ENCODE measurements at regions not wholly inside any gene's neighbourhood (a gene's known extent, or its start where the extent isn't known, plus 50 kb on each side); places are given as distances from the start of the nearest gene placed in this dataset.
"Not testable (repeated sequence)": the region's sequence is repeated elsewhere in the genome, so short reads cannot be mapped to it uniquely, and the experiment has no call there.

- 83 to 90% methylated on average over 4 of the region's 4 CpGs for WGBS, 2 donors
- H3K27me3 ChIP-seq = no peaks in the 10 kb centered on the region
- H3K36me3 ChIP-seq = no peaks in the 10 kb centered on the region
- no peak for DNase-seq (ENCODE audit: low spot score in 2 of 2)
- no peaks in the 10 kb centered on the region for H3K9me3 ChIP-seq
- H3K27ac ChIP-seq = no peak overlapping the region
- H3K4me1 ChIP-seq = peaks cover 0 to 4% (median 0%) of the 10 kb centered on the region in 4 donors
- no peak overlapping the region for H3K4me3 ChIP-seq
- TF ChIP-seq EP300 (IDR thresholded peaks at IDR 0.05) (no peak), POLR2A (IDR thresholded peaks at IDR 0.05) (no peak)
- TF ChIP-seq, protein P1, sequence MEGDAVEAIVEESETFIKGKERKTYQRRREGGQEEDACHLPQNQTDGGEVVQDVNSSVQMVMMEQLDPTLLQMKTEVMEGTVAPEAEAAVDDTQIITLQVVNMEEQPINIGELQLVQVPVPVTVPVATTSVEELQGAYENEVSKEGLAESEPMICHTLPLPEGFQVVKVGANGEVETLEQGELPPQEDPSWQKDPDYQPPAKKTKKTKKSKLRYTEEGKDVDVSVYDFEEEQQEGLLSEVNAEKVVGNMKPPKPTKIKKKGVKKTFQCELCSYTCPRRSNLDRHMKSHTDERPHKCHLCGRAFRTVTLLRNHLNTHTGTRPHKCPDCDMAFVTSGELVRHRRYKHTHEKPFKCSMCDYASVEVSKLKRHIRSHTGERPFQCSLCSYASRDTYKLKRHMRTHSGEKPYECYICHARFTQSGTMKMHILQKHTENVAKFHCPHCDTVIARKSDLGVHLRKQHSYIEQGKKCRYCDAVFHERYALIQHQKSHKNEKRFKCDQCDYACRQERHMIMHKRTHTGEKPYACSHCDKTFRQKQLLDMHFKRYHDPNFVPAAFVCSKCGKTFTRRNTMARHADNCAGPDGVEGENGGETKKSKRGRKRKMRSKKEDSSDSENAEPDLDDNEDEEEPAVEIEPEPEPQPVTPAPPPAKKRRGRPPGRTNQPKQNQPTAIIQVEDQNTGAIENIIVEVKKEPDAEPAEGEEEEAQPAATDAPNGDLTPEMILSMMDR (IDR thresholded peaks at IDR 0.05) = no peak
These were observed 63.7 kb upstream of the ATP12A start for GRCh38 chr13:24616514-24616913.

- 68 to 71% methylated on average over 12 of the region's 12 CpGs for WGBS, 2 donors
- Histone ChIP-seq H3K27me3 (no peaks in the 10 kb centered on the region), H3K4me3 (no peak overlapping the region), H3K36me3 (no peaks in the 10 kb centered on the region), H3K4me1 (peaks cover 0 to 4% (median 0%) of the 10 kb centered on the region in 4 donors), H3K9me3 (no peaks in the 10 kb centered on the region), H3K27ac (no peak overlapping the region)
- no peak for TF ChIP-seq EP300 (IDR thresholded peaks at IDR 0.05)
- TF ChIP-seq, protein P1 (IDR thresholded peaks at IDR 0.05) = no peak
- TF ChIP-seq POLR2A (IDR thresholded peaks at IDR 0.05) = no peak
- DNase-seq (ENCODE audit: low spot score in 2 of 2) = no peak
These were observed 62.8 kb upstream of the ATP12A start for GRCh38 chr13:24617256-24618010.

GRCh38 chr13:24618011-24618955 lies 61.9 kb upstream of the ATP12A start:
- Histone ChIP-seq H3K27ac (no peak overlapping the region), H3K9me3 (no peaks in the 10 kb centered on the region), H3K27me3 (no peaks in the 10 kb centered on the region), H3K4me1 (peaks cover 0 to 4% (median 0%) of the 10 kb centered on the region in 4 donors), H3K36me3 (no peaks in the 10 kb centered on the region), H3K4me3 (no peak overlapping the region)
- no peak for DNase-seq (ENCODE audit: low spot score in 2 of 2)
- 69 to 72% methylated on average over 15 of the region's 15 CpGs for whole genome bisulfite sequencing, 2 donors
- TF ChIP-seq EP300 (IDR thresholded peaks at IDR 0.05) = no peak
- TF ChIP-seq POLR2A (IDR thresholded peaks at IDR 0.05) = no peak

- no peak overlapping the region for H3K27ac ChIP-seq
- WGBS, 2 donors = 83 to 89% methylated on average over 7 of the region's 7 CpGs
- no peak for DNase-seq (ENCODE audit: low spot score in 2 of 2)
- TF ChIP-seq, protein P1 (IDR thresholded peaks at IDR 0.05) = no peak
- TF ChIP-seq POLR2A (IDR thresholded peaks at IDR 0.05) (no peak), EP300 (IDR thresholded peaks at IDR 0.05) (no peak)
- peaks cover 0 to 4% (median 0%) of the 10 kb centered on the region in 4 donors for H3K4me1 ChIP-seq
- no peaks in the 10 kb centered on the region for H3K36me3 ChIP-seq
- H3K27me3 ChIP-seq = no peaks in the 10 kb centered on the region
- no peaks in the 10 kb centered on the region for H3K9me3 ChIP-seq
- no peak overlapping the region for H3K4me3 ChIP-seq
These were observed 60.9 kb upstream of the ATP12A start for GRCh38 chr13:24619282-24619681.

DNA sequence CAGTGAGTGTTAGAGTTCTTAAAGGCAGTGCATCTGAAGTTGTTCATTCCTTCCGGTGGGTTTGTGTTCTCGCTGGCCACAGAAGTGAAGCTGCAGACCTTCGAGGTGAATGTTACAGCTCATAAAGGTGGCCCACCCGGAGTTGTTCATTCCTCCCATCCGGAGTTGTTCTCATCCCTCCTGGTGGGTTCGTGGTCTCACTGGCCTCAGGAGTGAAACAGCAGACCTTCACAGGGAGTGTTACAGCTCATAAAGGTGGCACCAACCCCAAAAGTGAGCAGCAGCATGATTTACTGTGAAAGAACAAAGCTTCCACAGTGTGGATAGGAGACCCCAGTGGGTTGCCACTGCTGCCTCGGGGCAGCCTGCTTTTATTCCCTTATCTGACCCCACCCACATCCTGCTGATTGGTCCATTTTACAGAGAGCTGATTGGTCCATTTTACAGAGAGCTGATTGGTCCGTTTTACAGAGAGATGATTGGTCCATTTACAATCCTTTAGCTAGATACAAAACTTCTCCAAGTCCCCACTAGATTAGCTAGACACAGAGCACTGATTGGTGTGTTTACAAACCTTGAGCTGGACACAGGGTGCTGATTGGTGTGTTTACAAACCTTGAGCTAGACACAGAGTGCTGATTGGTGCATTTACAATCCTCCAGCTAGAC lies 57.6 kb upstream of the ATP12A start:
- H3K4me3 ChIP-seq; H3K27ac ChIP-seq; H3K27me3 ChIP-seq; DNase-seq (ENCODE audit: low spot score in 2 of 2); H3K9me3 ChIP-seq; H3K36me3 ChIP-seq: not testable (repeated sequence)
- 88 to 90% methylated on average over 8 of the region's 8 CpGs for WGBS, 2 donors
- H3K4me1 ChIP-seq = peaks cover 0 to 15% (median 0%) of the 10 kb centered on the region in 4 donors
